ENCODE measurements at regions not wholly inside any gene's neighbourhood (a gene's known extent, or its start where the extent isn't known, plus 50 kb on each side); places are given as distances from the start of the nearest gene placed in this dataset.

DNA sequence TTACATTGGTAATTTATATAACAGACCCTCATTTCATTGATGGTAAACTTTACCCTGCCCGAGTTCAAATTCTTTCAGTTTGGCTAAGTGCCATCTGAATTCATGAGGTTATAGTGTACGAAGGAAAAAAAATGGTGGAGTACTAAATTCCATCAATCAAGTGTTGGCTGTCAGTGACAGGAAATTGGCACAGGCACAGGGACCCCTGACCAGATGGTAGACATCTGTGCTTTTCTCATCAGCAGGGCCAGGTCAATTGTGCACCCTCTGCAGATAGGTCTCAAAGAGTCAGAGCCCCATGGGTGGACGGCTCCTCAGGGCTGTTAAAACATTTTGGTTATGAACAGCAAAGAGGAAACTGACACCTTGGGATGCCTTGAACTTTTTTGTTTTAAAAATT is 439.2 kb downstream of the SETBP1 start:
- DNase-seq (ENCODE audit: low read depth), result no peak

DNA sequence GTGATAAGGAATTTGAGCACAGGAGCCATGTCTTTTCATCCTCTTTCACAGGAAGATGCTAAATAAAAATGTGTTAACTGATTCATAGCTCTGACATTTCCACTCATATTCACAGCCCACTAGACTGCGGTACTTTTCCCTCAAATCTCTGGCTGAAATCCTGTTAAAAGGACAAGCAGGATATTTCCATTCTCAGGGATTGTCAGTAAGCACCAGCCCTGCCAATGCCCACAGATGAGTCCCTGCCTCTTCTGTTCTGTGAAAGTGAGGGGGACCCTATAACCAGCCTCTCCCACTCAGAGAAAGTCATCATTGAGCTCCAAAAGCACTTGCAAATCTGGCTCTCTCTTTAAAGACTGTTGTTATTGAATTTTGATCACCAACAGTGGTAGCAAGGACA is 440.5 kb downstream of the SETBP1 start:
- no peak for DNase-seq (ENCODE audit: low read depth)

GRCh38 chr18:45122506-45122905 is 441.8 kb downstream of the SETBP1 start:
- no peak for DNase-seq (ENCODE audit: low read depth)

GRCh38 chr18:45127405-45127804 is 446.7 kb downstream of the SETBP1 start:
- DNase-seq (ENCODE audit: low read depth), result no peak

DNA sequence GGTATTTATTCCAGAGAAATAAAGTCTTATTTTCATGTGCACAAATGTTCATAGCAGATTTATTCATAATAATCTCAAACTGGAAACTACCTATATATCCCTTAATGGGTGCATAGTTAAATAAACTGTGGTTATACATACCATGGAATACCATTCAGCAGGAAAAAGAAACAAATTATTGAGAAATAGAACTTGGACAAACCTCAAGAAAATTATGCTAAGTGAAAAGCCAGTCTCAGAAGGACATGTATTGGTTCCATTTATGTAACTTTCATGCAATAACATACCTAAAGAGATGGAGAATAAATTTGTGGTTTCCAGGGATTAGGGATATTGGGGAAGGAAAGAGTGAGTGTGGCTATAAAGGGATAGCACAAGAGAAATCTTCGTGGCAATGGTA is 452.6 kb downstream of the SETBP1 start:
- DNase-seq (ENCODE audit: low read depth), result no peak

DNA sequence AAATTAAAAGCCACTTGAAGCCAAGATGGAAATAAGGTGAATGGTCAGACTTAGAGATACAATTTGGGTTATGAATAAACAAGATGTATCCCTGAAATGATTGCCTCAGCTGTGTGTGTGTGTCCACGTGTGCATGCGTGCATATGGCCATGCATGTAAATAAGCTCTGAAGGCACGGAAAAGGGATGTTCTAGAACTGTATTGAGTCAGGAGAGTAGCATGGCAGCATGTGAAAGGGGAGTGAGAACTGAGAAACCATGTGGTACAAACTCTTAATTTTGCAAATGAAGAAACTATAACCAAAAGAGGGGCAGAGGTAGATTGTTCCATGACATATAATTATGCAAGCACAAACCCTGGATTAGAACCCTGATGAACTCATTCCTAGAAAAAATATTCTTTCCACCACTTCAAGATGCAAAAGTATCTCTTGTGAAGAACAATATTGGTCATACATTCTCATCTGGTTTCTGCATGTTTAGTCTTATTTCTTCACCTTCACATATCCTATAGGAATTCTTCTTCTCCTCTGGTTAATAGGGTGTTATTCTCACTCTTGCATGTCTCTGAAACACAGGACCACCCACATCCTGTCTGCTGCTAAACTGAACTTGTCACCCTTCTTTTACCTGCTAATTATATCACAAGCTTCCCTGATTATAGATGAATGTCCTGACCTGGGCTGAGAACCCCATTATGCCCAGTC is 455.8 kb downstream of the SETBP1 start:
- DNase-seq (ENCODE audit: low read depth), result no peak

DNA sequence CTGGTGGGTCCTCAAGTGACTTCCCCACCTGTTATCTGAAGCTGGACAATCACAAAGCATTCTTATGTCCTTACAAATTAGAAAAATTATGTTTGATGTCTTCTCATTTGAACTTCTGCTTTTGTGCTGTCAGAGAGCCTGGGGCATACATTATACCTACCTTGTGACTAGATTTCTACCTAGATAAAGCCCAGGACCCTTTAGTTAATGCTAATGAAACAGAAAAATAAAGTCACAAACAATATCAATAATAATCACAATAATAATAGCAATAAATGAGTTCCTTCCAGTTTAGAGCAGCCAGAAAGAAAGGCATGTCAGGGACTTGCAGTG is 456.4 kb downstream of the SETBP1 start:
- no peak for DNase-seq (ENCODE audit: low read depth)

GRCh38 chr18:45139478-45139877 is 458.8 kb downstream of the SETBP1 start:
- DNase-seq (ENCODE audit: low read depth), result no peak

DNA sequence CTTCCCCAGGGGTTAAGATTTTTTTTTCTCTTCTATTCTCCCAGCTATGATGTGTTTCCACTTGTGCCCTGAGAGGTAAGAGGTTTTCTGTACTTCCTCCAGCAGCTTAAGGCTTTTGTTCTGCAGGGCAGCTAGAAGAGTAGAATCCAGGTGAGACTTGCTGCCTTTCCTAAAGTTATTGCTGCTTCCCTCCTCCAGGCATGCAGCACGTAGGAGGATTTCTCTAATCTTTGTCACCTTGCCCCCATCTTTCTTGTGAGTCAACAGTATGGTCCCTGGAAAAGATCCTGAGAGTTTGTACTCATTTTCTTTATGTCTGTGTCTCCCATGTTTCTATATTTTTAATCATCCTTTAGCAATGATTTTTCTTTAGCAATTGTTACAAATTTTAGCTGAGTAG is 462.2 kb downstream of the SETBP1 start:
- no peak for DNase-seq (ENCODE audit: low read depth)

- no peak for DNase-seq (ENCODE audit: low read depth)
Observed at GRCh38 chr18:45149712-45150111, 465.6 kb upstream of the SLC14A2 start.

- no peak for DNase-seq (ENCODE audit: low read depth)
Observed at GRCh38 chr18:45151645-45152044, 463.6 kb upstream of the SLC14A2 start.

DNA sequence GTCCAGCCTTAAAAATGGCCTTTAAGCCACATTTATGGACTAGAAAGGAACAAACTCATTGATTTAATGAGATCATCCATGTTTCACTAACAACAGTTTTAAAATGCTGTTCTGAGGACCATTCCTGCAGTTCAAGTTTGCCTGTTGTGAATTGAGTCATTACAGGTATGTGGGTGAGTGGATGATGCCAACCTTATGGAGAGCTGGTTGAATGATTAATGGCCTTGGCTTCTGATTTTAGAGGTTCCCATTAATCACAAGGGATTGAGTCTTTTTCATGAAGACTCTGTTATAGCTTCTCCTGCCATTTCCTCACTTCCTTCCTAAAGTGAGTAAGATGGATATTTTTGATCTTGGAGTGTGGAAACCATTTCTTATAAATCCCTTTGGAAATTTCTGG is 459.8 kb upstream of the SLC14A2 start:
- no peak for DNase-seq (ENCODE audit: low read depth)

DNA sequence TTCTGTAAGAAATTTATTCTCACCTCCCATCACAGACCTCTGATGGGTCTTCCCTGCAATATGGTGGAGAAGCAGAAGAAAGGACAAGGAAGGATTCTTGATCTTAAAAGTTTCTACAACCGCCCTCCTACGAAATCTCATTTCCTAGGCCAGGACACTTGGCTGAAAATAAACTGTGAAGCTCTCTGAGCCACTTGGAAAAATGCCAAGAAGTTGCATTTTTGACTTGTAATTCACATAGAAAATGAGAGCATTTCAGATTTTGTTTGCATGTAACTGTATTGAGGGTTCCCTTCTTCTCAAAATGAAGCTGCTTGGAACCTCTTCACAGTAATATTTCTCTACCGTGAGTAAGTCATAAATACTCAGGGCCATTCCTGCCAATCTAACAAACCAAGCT is 458.3 kb upstream of the SLC14A2 start:
- DNase-seq (ENCODE audit: low read depth), result no peak

DNA sequence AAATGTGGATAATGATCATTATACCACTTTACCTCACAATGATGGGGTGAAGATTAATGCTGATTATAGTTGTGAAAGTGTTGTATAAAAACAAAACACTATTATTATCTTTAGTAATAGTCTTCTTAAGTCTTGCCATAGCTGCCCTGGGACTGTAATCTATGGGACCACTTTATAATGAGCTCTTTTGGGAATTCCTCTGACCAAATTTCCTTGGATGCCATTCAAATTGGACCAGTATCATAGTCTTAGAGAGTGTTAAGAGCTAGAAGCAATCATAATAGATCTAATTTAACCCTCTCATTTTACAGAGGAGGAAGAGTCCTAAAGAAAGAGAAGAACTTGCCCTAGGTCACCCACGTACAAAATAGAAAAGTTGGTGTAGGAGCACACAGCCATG is 457.7 kb upstream of the SLC14A2 start:
- DNase-seq (ENCODE audit: low read depth), result no peak

GRCh38 chr18:45161850-45162249 is 453.4 kb upstream of the SLC14A2 start:
- DNase-seq (ENCODE audit: low read depth), result no peak

DNA sequence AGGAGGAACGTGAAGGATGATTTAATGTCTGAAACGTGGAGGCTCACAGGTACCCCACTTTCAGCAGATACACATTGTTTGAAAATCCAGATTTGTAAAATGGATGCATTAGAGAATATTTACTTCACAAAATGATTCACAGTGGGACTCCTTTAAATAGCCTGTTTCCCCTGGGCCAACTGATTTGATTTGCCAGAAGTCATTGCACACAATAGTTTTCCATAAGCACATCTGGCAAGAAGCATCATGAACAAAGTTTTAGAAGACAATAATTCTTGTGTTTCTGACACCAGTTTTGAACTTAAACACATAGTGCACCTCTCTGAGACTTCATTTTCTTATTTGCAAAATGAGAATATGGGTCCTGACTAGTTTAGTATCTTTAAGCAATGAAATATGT is 451.4 kb upstream of the SLC14A2 start:
- no peak for DNase-seq (ENCODE audit: low read depth)

DNA sequence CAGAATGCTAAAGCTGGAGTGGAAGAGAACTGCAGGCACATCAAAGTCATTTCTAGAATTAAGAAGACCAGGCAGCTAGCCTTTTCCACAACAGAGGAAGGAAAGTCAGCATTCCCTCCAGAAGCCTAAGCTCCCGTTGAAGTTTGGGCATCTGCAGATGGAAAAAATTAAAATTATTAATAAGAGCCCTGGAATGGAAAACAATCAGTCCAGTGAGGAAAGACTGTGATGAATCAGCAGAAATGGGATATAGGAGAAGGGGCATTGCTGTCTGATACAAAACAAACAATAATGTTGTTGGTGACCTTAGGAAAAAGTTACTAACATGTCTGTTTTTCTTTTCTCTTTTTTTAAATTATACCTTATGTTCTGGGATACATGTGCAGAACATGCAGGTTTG is 450.7 kb upstream of the SLC14A2 start:
- no peak for DNase-seq (ENCODE audit: low read depth)

DNA sequence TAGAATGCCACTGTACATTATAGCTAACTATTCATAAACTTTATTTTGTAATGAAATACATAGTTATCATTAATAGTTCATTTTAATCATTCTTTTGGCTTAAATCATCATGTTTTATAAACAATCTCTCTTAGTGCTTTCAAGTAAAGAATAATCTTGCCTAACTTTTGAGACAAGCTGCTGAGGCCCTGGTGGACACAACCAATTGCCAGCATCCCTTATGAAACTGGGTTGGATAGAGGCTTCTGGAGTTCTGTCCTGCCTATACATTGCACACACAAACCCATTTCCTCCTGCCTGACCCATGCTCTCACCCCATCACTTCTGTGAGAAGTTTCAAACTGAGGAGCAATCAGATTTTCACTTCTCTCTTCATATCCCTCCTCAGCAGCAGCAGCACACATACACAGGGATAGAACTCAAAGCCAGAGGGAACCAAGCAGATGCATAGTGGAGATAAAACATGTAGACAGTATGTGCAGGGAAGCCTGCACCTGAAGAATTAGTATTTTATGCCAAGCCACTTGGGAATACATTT is 450.0 kb upstream of the SLC14A2 start:
- DNase-seq (ENCODE audit: low read depth), result no peak

DNA sequence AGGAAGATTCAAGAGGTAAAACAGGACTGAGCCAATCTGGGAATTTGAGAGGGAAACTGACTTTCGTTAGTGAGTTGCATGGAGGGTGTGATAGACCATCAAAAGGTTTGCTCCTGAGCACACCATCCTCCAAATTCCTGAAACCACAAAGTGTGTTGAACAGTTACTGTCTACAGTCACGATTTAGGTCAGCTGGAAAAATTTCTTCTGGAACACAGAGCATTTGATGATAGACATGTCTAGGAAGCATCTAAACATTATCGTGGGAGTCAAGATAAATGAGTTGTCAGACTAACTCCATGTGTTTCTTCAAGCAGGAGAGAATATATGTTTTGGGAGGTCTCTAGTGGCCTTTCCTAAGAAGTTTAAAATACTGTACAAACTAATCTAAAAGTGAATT is 449.4 kb upstream of the SLC14A2 start:
- no peak for DNase-seq (ENCODE audit: low read depth)

GRCh38 chr18:45166341-45166835 is 448.9 kb upstream of the SLC14A2 start:
- DNase-seq (ENCODE audit: low read depth), result no peak

DNA sequence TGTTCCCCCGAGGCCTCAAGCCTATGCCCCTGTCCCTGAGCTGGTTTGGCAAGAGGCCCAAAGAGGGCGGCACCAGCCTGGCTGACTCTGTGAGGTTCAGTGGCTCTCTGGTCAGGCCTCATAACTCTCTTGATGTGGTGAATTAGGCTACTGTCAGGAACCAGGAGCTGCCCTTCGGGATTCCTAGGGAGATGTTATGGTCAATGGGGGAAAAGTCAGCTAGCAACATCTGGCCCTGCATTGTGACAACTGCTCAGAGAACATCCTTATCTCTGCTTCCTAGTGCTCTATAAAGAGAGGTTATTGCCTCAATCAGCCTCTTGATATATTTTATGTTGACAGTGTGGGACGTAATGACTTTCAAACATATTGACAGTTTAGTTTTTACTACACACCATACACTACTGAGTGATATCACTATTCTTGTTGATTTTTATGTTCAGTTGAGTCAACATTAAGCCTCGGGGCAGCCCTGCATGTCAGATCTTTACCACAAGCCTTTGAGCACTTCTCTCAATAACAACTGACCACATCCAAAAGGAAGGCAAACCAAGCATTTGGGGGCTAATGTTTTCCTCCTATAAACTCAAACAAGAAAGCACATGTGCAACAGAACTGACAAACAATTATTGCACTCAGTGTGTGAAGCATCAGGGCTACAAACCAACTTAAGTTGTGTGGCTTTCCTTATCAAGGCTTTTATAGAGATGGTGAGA is 448.3 kb upstream of the SLC14A2 start:
- DNase-seq (ENCODE audit: low read depth), result no peak

DNA sequence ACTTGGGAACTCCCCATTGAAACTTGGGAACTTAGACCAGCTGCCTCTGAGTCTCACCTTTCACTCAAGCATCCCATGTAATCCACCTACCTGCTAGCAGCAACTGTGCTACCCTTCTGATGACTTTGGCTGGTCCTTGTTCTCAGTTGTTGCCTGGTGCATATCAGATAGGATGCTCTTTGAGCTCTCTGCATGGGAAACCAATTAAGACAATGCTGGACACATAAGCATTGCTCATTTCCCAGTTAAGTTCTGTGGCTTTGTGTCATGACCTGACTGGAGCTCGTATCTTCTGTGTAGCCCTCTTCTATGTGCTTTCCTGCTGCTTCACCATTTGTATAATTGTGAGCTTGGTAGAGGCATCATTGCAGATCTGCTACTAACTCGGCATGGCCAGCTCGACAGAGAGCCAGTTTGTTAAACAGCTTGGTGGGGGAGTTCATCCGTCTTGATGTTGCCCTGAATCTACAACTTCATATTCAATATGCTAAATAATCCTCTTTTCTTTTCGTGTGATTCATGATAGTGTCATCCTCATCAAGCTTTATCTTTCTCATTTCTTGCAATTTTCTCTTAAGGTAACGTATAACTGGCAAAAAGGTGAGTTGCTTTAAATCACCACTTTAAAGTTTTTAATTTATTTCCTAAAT is 447.5 kb upstream of the SLC14A2 start:
- DNase-seq (ENCODE audit: low read depth), result no peak
